CD4-positive, alpha-beta T cell treated with Interleukin-17A for 4 hours (primary cell): ENCODE measurements at regions not wholly inside any gene's neighbourhood (a gene's known extent, or its start where the extent isn't known, plus 50 kb on each side); places are given as distances from the start of the nearest gene placed in this dataset.
"Not testable (repeated sequence)": the region's sequence is repeated elsewhere in the genome, so short reads cannot be mapped to it uniquely, and the experiment has no call there.

Experiments
- DNase-seq: peaks from one replicate; pipeline ENCODE4 v3.0.0-alpha.2; 2020; ENCODE audit warnings: mixed read lengths

DNA sequence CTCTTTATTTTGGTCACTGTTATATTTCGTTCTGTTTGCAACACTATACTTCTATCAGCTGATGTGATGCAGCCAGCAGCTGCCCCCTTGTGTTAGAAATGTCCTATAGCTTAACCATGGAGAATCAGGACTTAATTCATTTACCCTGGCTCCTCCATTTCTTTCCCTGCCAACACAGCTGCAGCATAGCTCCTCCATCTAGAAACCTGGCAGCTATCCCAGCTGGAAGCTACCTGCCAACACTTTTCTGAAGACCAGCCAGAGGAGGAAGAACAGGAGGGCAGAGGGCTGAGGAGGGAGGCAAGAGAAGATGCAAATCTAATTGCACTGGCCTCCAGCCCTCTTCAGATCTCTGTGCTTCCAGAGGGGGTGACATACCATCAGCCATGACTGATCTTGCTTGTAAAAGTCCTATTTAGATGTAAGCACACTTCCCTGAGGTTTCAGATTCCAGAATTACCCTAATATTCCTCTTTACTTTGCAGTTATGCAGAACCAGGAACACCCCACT, 156.8 kb upstream of the TMEM260 start:
- peak; percentile 7 for DNase-seq

GRCh38 chr14:56423544-56423943, 156.1 kb upstream of the TMEM260 start:
- no peak for DNase-seq

DNA sequence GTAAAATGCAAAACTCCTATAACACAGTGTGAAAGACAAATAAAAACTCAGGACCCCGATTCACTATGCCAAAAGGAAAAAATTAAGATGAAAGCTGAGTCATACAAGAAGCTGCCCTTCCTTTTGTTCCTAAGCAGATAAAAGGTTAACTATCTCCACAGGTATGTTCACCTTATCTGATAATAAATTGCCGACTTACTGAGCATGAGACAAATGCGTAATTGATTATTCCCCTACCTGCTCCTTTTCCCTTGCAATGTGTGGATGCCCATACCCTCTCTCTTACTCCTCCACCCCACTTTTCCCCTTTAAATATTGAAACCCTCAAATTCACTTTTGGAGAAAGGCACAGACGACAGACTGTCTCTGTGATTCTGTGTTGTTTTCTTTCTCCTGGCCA, 148.6 kb upstream of the TMEM260 start:
- DNase-seq = no peak

DNA sequence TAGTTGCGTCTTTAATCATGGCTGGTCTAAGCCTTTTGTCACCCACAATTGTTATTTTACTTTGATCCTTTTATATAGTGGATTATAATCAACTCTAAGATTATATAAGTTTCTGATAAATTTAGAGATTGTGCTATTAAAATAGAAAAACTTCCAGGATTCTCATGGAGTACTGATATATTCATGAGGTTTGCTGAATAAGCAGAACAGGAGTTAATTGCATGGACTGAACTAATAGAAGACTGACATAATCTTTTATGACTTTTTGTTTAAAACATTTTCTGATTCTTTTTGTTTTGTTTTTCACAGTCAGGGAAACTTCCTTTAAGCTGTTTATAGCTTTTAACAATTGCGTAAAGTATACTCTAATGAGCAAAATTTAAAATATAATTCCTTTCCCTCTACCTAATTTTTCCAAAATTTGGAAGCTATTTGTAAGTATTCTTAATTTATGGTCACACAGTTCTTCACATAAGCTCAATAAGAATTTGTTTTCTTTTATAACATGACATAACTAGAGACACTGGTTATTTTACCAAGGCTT, 129.9 kb upstream of the TMEM260 start:
- no peak for DNase-seq

- no peak for DNase-seq
These were observed 126.7 kb upstream of the TMEM260 start for GRCh38 chr14:56452940-56453339.

GRCh38 chr14:56454680-56455079, 124.9 kb upstream of the TMEM260 start:
- DNase-seq = not testable (repeated sequence)

DNA sequence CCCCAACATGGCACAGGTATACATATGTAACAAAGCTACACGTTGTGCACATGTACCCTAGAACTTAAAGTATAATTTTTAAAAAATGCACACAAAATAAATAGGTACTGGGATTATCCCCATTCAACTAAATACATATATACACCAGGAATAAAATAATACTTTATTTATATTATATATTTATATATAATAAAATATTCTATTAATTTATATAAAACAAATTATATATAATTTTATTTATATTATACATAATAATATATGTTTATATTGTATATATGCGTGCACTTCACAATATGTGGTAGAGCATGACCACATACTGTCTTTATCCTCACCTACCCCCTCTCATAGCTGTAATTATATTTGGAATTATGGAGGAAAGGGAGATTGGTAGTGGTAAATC, 119.1 kb upstream of the TMEM260 start:
- DNase-seq = no peak

- no peak for DNase-seq
These were observed 118.0 kb upstream of the TMEM260 start for GRCh38 chr14:56461276-56462275.

DNA sequence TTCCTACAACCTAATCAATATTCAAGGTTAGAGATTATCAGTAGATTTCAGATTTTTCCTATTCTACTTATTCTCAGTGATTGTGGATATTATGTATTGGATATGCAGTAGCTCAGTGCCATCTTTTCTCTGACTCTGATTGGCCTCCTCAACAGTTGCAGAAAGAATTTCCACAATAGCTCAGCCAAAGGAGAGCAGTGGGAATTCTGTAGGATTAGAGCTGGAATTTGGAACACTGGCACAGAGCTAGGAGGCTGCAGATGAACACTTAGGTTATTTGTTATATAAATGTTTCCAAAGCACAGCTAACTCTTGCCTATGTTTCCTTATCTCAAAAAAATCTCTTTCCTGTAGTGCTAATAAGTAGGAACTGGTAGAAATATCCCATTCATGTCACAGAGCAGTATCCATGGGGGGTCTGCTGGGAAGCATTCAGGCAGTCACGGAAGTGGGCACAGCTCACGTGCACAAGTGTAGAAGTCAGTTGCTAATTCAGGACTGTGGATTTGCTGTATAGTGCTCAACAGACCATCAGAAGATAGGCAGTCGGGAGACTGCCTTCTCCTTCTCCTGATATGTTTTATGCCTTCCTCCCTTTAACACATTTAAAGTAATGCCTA, 116.2 kb upstream of the TMEM260 start:
- DNase-seq = no peak

- DNase-seq = no peak
These were observed 108.5 kb upstream of the TMEM260 start for GRCh38 chr14:56471056-56471455.

DNA sequence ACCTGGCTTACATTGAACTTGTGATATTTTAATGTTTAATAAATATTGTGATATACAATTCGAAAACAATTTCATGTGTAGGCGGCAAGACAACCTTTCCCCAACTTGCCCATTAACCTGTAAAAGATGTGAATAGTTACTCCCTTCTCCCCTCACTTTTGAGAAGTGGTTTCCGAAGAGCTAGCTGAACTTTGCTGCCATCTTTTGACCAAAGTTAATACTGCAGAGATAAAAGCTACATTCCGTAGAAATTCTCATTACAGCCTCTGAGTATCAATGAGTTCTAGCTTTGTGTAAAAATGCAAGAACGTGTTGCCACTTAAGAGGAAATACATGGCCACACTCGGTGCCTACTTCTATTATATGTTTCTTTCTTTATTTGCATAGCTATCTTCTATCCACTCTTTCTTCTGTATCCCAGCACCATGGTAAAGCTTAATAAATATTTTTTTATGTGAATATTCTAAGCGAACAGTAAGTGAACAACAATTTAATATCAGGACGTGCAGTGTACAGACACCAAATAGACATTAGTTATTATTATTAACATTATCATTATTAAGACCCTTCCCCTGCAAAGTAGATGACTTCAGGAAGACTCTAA, 105.1 kb upstream of the TMEM260 start:
- DNase-seq = no peak

- no peak for DNase-seq
These were observed 97.2 kb upstream of the TMEM260 start for GRCh38 chr14:56482310-56482911.

DNA sequence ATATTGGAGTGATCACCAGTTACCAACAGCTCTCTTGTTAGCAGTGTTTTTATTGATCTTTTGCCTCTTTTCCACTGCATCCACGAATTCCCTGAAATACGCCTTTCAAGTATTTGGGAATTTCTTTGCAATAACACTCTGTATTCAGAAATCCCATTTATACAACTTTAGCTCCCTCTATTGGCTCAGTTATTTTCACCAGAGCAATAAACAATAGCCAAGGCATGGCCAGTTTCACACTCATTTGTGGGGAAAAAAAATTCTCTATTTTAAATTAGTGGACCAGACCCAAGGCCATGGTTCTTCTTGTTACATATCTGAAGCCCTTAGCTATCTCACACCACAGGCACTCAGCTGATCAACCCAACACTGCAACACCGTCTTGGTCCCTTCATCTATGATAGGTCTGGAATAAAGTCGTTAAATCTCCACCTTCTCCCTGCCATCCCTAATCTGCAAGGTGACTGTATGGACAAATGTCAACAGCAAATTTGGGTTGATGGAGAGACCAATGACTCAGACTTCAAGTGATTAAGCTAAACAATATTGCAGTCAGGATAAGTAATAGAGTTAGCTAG, 92.4 kb upstream of the TMEM260 start:
- DNase-seq = no peak

- DNase-seq = no peak
These were observed 91.8 kb upstream of the TMEM260 start for GRCh38 chr14:56487761-56488160.

GRCh38 chr14:56488306-56488705, 91.3 kb upstream of the TMEM260 start:
- DNase-seq = no peak

DNA sequence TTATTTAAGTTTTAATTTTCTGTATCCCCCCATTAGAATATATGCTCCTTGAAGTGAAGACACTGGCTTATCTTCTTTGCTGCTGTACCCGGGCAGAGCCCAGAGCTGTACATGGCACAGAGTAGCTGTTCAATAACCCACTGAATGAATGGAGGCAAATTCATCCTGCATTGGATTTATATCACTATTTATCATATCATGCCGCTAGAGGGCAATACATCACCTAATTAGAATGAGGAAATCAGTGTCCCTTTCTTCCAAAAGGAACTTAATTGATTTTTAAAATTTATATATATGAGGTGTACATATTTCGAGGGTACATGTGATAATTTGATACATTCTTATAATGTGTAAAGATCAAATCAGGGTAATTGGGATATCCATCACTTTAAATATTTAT, 89.2 kb upstream of the TMEM260 start:
- no peak for DNase-seq

GRCh38 chr14:56491299-56492285, 88.0 kb upstream of the TMEM260 start:
- peak; percentile 38 for DNase-seq

GRCh38 chr14:56494167-56494566, 85.4 kb upstream of the TMEM260 start:
- DNase-seq = no peak

GRCh38 chr14:56498112-56498511, 81.5 kb upstream of the TMEM260 start:
- no peak for DNase-seq

DNA sequence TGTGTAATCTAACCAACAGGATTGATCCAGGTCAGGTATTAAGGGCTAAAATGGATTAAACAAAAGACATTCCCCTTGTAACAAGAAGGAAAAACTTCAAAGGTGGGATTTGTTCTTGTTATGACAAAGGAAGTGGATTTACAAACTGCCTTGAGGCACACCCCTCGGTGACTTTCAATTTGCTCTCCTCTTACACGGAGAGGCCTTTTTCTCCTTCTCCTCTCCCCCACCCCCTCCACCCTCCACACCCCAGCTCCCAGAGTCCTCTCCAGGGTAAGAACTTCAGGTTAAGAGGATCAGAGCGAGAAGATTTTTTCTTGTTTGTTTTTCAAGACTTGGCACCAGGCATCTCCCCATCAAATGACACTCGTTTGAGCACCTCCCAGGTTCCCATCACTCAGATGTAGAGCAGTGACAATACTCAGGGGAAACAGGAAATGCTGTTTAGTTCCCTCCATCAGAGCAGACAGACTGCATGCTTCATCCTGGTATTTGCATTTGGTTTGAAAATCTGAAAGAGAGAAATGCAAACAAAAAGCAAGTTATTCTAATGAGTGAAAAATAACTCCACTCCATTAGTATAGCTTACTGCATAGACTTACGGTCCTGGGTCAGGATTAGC, 77.6 kb upstream of the TMEM260 start:
- DNase-seq = no peak

DNA sequence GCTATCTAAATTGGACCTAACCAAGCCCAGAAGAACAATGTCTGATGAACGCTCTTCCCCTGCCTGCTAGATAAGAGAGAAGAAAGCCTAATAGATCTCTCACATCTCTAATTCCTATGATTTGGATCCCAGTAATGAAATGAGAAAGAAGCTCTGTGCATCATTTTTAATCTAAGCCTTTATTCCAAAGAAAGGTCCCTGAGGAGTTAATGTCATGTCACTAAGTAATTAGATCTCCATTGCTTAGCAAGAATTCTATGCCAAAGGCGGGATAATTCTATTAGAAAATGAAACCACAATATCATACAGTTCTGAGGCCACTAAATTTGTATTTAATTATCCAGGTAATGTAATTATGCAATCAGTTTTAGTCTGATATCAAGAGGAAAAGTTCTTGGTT, 74.2 kb upstream of the TMEM260 start:
- no peak for DNase-seq
